Dendritic cell treated with granulocyte-macrophage colony-stimulating factor and Interleukin-4, amounts not matched to agents 40 ng/mL and 50 ng/mL, for 4 days (primary cell): ENCODE measurements at regions not wholly inside any gene's neighbourhood (a gene's known extent, or its start where the extent isn't known, plus 50 kb on each side); places are given as distances from the start of the nearest gene placed in this dataset.
A peak's percentile ranks its signal among the peaks of the same experiment; 100 is the strongest.
"Not testable (repeated sequence)": the region's sequence is repeated elsewhere in the genome, so short reads cannot be mapped to it uniquely, and the experiment has no call there.

Experiments used
- H3K27ac Mint-ChIP-seq: one replicate; pipeline ENCODE4 v1.8.0; 2022; ENCODE audit warnings: mild to moderate bottlenecking, mixed read lengths
- H3K27me3 Mint-ChIP-seq: one replicate; pipeline ENCODE4 v1.8.0; 2022; ENCODE audit warnings: mild to moderate bottlenecking, mixed read lengths
- H3K36me3 Mint-ChIP-seq: one replicate; pipeline ENCODE4 v1.8.0; 2022; ENCODE audit warnings: low read depth, mixed read lengths
- H3K4me1 Mint-ChIP-seq: one replicate; pipeline ENCODE4 v1.8.0; 2022; ENCODE audit warnings: low read depth, mixed read lengths
- H3K4me3 Mint-ChIP-seq: one replicate; pipeline ENCODE4 v1.8.0; 2022; ENCODE audit warnings: mild to moderate bottlenecking, moderate library complexity, mixed read lengths
- H3K9me3 Mint-ChIP-seq: one replicate; pipeline ENCODE4 v1.8.0; 2022; ENCODE audit warnings: mixed read lengths
- intact Hi-C: fragments of 100-400 bp; cut with micrococcal nuclease; formaldehyde crosslinking; loops from one replicate; pipeline ENCODE4 v1.15.0; 2022

- no peak overlapping the region for H3K27ac Mint-ChIP-seq
- peaks cover 18% of the 10 kb centered on the region for H3K27me3 Mint-ChIP-seq
- H3K4me1 Mint-ChIP-seq, result no peaks in the 10 kb centered on the region
- H3K9me3 Mint-ChIP-seq, result no peaks in the 10 kb centered on the region
- no peak overlapping the region for H3K4me3 Mint-ChIP-seq
- no peaks in the 10 kb centered on the region for H3K36me3 Mint-ChIP-seq
- intact Hi-C loops, result no loop called here
Measured at GRCh38 chr22:22178992-22179391, 65.6 kb upstream of the VPREB1 start.

DNA sequence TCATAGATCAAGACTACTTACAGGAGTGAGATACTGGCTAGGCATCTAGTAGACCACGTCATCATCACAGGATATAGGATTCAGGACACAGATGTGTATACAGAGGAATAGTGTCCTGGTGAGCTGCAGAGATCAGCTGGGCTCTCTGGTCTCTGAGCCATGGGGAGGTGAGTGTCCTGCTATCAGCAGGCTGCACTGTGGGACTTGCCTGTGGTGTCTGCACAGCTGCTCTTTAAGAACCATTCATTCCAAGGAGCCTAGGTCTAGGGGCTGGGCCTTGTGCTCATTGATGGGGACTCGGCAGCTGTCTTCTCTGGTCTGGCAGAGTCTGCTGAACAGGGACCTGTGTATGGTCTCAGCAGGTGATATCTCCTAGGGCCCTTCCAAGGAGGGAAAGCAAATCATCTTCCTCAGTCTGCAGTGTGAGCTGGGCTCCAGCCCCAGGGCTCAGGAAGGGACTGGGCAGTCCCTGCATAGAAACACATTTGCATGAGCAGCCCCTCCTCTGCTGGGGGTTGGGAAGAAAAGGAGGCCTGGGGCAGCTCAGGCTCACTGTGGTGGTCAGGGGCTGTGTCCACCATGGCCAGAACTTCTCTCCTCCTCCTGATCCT, 66.1 kb upstream of the VPREB1 start:
- no peaks in the 10 kb centered on the region for H3K4me1 Mint-ChIP-seq
- no peaks in the 10 kb centered on the region for H3K36me3 Mint-ChIP-seq
- no peak overlapping the region for H3K27ac Mint-ChIP-seq
- no peaks in the 10 kb centered on the region for H3K9me3 Mint-ChIP-seq
- intact Hi-C loops, result no loop called here
- no peak overlapping the region for H3K4me3 Mint-ChIP-seq
- H3K27me3 Mint-ChIP-seq, result peaks cover 16% of the 10 kb centered on the region

GRCh38 chr22:22176929-22177616, 67.5 kb upstream of the VPREB1 start:
- intact Hi-C loops, result no loop called here
- Mint-ChIP-seq H3K4me3 (no peak overlapping the region), H3K36me3 (no peaks in the 10 kb centered on the region), H3K9me3 (no peaks in the 10 kb centered on the region), H3K4me1 (no peaks in the 10 kb centered on the region), H3K27me3 (peaks cover 15% of the 10 kb centered on the region), H3K27ac (no peak overlapping the region)

DNA sequence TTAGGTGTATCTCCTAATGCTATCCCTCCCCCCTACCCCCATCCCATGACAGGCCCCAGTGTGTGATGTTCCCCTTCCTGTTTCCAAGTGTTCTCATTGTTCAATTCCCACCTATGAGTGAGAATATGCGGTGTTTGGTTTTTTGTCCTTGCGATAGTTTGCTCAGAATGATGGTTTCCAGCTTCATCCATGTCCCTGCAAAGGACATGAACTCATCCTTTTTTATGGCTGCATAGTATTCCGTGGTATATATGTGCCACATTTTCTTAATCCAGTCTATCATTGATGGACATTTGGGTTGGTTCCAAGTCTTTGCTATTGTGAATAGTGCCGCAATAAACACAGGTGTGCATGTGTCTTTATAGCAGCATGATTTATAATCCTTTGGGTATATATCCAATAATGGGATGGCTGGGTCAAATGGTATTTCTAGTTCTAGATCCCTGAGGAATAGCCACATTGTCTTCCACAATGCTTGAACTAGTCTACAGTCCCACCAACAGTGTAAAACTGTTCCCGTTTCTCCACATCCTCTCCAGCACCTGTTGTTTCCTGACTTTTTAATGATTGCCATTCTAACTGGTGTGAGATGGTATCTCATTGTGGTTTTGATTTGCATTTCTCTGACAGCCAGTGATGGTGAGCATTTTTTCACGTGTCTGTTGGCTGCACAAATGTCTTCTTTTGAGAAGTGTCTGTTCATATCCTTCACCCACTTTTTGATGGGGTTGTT, 71.5 kb upstream of the VPREB1 start:
- peaks cover 11% of the 10 kb centered on the region for H3K27me3 Mint-ChIP-seq
- H3K9me3 Mint-ChIP-seq, H3K4me3 Mint-ChIP-seq, H3K36me3 Mint-ChIP-seq, H3K27ac Mint-ChIP-seq, intact Hi-C loops, H3K4me1 Mint-ChIP-seq: not testable (repeated sequence)

- Mint-ChIP-seq H3K4me3 (no peak overlapping the region), H3K4me1 (peaks cover 10% of the 10 kb centered on the region), H3K9me3 (no peaks in the 10 kb centered on the region), H3K27ac (no peak overlapping the region), H3K27me3 (peaks cover 11% of the 10 kb centered on the region), H3K36me3 (no peaks in the 10 kb centered on the region)
- intact Hi-C loops, result no loop called here
Measured at GRCh38 chr22:22171357-22172218, 73.0 kb upstream of the VPREB1 start.

- Mint-ChIP-seq H3K36me3 (no peaks in the 10 kb centered on the region), H3K4me3 (no peak overlapping the region), H3K4me1 (peaks cover 10% of the 10 kb centered on the region), H3K9me3 (no peaks in the 10 kb centered on the region), H3K27me3 (peaks cover 13% of the 10 kb centered on the region), H3K27ac (no peak overlapping the region)
- intact Hi-C loops, result no loop called here
Measured at GRCh38 chr22:22169923-22170322, 74.7 kb upstream of the VPREB1 start.

DNA sequence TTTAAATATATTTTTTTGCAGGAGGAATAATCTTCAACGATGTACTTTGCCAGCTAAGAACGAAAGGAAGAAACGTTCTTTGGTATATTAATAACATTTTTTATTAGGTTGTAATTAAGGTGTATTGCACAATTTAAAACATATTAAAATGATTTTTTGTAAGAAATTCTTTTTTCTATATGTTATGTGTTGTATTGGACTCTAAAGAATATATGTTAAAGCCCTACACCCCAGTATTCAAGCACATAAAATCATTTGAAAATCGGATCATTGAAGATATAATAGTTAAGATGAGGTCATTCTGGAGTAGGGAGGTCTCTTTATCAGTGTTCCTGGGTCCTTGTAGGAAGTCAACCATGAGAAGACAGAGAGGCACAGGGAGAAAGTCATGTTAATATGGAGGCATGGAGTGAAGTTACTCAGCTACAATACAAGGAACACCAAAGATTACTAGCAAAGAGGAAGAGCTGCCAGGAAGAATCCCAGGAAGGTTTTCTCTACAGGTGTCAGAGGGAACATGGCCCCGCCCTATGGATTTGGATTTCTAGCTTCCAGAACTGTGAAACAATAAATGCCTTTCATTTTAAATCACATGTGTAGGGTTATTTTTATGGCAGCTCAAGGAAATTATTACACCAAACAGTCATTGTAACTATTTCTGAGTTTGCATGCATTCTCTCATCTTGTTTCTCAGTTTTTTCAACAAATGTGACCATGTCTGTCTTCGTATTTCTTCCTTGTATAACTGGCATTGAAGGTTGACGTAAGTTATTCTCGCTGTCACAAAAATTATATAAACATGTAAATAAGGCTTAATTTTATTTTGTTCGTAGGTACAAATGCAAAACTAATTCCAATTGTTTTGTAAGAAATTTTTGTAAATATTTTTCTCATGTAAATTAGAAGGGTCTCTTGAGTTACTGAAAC, 75.4 kb upstream of the VPREB1 start:
- intact Hi-C loops, result no loop called here
- no peaks in the 10 kb centered on the region for H3K36me3 Mint-ChIP-seq
- H3K4me3 Mint-ChIP-seq, result no peak overlapping the region
- H3K9me3 Mint-ChIP-seq, result no peaks in the 10 kb centered on the region
- H3K4me1 Mint-ChIP-seq, result peaks cover 10% of the 10 kb centered on the region
- no peak overlapping the region for H3K27ac Mint-ChIP-seq
- H3K27me3 Mint-ChIP-seq, result peaks cover 13% of the 10 kb centered on the region

DNA sequence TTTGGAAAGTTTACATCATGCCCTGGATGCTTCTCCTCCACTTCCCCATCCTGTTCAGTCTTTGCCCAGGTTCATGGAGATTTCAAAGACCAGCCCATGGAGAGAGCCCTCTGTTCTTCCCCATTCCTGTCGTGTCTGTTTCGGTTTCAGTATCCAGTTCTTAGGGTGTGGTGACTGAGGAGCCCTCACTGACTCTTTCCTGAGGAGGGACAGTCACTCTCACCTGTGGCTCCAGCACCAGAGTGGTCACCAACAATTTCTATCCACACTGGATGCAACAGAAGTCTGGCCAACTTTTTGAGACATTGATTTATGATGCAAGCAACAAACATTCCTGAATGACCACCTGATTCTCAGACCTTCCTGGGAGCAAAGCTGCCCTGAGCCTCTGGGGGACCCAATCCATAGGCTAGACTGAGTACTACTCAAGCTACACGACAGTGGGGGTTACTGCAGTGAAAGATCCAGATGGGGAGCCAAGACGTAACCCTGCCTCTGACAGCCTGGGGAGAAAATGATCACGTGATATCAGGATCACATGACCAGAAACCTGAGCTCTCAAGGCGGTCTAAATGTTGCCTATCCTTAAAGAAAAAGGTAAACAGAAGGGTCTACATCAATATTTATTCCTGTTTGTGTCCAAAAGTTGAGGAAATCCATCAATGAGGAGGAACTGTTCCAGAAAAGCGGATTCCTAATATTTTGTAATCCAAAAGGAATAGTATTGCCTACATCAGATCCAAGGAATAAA, 76.2 kb upstream of the VPREB1 start:
- Mint-ChIP-seq H3K4me3 (peak overlapping the region; percentile 34), H3K36me3 (no peaks in the 10 kb centered on the region), H3K4me1 (peaks cover 10% of the 10 kb centered on the region), H3K27me3 (peaks cover 13% of the 10 kb centered on the region), H3K27ac (no peak overlapping the region), H3K9me3 (no peaks in the 10 kb centered on the region)
- intact Hi-C loops, result no loop called here

DNA sequence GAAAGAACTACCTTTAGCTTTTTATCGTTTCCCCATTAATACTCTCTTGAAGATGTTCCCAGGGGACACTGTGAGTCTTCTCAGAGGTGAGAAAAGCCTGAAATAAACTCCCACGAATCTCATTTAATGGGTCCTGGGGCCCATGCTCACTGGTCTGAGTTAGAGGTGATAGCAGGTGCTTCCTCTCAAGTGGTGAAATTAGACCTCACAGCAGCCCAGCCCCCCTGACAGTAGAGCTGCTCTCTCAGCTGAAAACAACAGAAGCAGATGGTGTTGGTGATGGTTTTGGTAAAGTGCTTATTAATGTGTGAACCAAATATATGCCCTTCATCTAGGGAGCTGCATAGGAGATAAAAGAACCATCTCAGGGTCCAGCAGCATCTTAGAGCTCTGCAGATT, 76.8 kb upstream of the VPREB1 start:
- H3K27me3 Mint-ChIP-seq, result peaks cover 15% of the 10 kb centered on the region
- H3K27ac Mint-ChIP-seq, result no peak overlapping the region
- H3K4me3 Mint-ChIP-seq, result no peak overlapping the region
- H3K9me3 Mint-ChIP-seq, result no peaks in the 10 kb centered on the region
- H3K36me3 Mint-ChIP-seq, result no peaks in the 10 kb centered on the region
- intact Hi-C loops, result no loop called here
- H3K4me1 Mint-ChIP-seq, result peaks cover 10% of the 10 kb centered on the region

DNA sequence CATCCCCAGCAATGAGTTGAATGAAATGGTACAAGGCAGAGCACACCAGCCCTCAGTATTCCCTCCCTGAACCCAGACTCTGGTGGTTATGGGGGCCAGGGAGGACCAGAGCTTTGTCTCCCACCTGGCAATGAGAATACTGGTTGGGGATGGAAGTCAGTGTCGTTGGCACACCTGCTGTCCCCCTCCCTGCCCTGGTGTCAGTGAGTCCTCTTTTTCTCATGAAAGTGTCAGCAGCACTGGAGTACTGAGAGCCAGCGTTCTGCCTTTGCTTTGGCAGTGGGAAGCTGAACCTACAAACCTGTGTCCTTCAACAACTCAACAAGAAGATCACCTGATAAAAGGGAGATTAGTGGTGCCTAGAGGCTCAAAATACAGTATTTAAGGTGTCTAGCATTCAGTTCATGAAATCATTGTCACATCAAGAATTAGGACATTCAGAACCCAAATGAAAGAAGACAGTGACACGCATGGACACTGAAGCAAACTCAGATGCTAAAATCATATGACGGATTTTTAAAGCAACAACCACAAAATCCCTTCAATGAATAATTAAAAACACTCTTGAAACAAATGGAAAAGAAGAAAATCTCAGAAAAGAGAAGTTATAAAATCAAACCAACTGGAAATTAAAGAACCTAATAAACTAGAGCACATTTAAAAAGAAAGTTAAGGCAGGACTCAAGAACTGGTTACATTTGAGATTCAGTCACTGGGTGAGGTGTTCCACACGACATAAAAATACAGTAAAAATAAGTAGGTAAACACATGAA, 77.5 kb upstream of the VPREB1 start:
- peaks cover 10% of the 10 kb centered on the region for H3K4me1 Mint-ChIP-seq
- intact Hi-C loops, result no loop called here
- no peak overlapping the region for H3K27ac Mint-ChIP-seq
- no peaks in the 10 kb centered on the region for H3K36me3 Mint-ChIP-seq
- H3K27me3 Mint-ChIP-seq, result peaks cover 17% of the 10 kb centered on the region
- no peak overlapping the region for H3K4me3 Mint-ChIP-seq
- no peaks in the 10 kb centered on the region for H3K9me3 Mint-ChIP-seq

GRCh38 chr22:22165936-22166710, 78.5 kb upstream of the VPREB1 start:
- Mint-ChIP-seq H3K4me1 (peaks cover 10% of the 10 kb centered on the region), H3K27me3 (peaks cover 14% of the 10 kb centered on the region), H3K4me3 (no peak overlapping the region), H3K9me3 (no peaks in the 10 kb centered on the region), H3K36me3 (no peaks in the 10 kb centered on the region), H3K27ac (no peak overlapping the region)
- intact Hi-C loops, result no loop called here
